ENCODE measurements at regions not wholly inside any gene's neighbourhood (a gene's known extent, or its start where the extent isn't known, plus 50 kb on each side); places are given as distances from the start of the nearest gene placed in this dataset.
A peak's percentile ranks its signal among the peaks of the same experiment; 100 is the strongest.

GRCh38 chr10:25113191-25114035, 61.4 kb upstream of the GPR158 start:
- Histone ChIP-seq H3F3A (replicated peaks; ENCODE audit: low read depth) (no peaks in the 10 kb centered on the region), H3K79me2 (replicated peaks; ENCODE audit: insufficient read depth) (no peaks in the 10 kb centered on the region), H3K4me2 (no peak overlapping the region), H3K27ac (ENCODE audit: low read depth) (no peak overlapping the region), H4K20me1 (replicated peaks; ENCODE audit: insufficient read depth) (no peaks in the 10 kb centered on the region), H3K4me1 (ENCODE audit: insufficient read depth) (peaks cover 20% of the 10 kb centered on the region), H2AFZ (peak overlapping the region; percentile 5), H3K27me3 (ENCODE audit: insufficient read depth) (no peaks in the 10 kb centered on the region), H3K36me3 (ENCODE audit: insufficient read depth) (no peaks in the 10 kb centered on the region), H3K4me3 (no peak overlapping the region), H3K9me2 (ENCODE audit: insufficient read depth) (no peaks in the 10 kb centered on the region; the same call in 1 of the 2 replicates)
- H3K9me3 Mint-ChIP-seq = no peaks in the 10 kb centered on the region
- TF ChIP-seq JUNB (IDR thresholded peaks at IDR 0.05; ENCODE audit: unreplicated experiment) = no peak
- TF ChIP-seq CTCF (conservative IDR thresholded peaks at IDR 0.05; ENCODE audit: low read depth in 2 of 2) = peak; percentile 75 to 94
- peak; percentile 99 for ATAC-seq
- H3K4me3 Mint-ChIP-seq = no peak overlapping the region; the same call in 2 of the 3 replicates
- H3K27me3 Mint-ChIP-seq (ENCODE audit: insufficient read depth, low read depth, poor library complexity) = no peaks in the 10 kb centered on the region
- H3K36me3 Mint-ChIP-seq (ENCODE audit: low read depth) = no peaks in the 10 kb centered on the region
- peak; percentile 97 for DNase-seq (ENCODE audit: low spot score)
- peaks cover 31% of the 10 kb centered on the region for H3K4me1 Mint-ChIP-seq
- no peak overlapping the region for H3K27ac Mint-ChIP-seq

- Histone ChIP-seq H3K27me3 (ENCODE audit: insufficient read depth) (no peaks in the 10 kb centered on the region), H3F3A (replicated peaks; ENCODE audit: low read depth) (no peaks in the 10 kb centered on the region), H2AFZ (no peak overlapping the region), H3K36me3 (ENCODE audit: insufficient read depth) (no peaks in the 10 kb centered on the region), H3K9me2 (ENCODE audit: insufficient read depth) (no peaks in the 10 kb centered on the region; the same call in 1 of the 2 replicates), H3K4me2 (no peak overlapping the region), H3K79me2 (replicated peaks; ENCODE audit: insufficient read depth) (no peaks in the 10 kb centered on the region), H3K27ac (ENCODE audit: low read depth) (no peak overlapping the region), H4K20me1 (replicated peaks; ENCODE audit: insufficient read depth) (no peaks in the 10 kb centered on the region), H3K4me1 (ENCODE audit: insufficient read depth) (peaks cover 14% of the 10 kb centered on the region), H3K4me3 (no peak overlapping the region)
- ATAC-seq (no peak), DNase-seq (ENCODE audit: low spot score) (no peak)
- no peaks in the 10 kb centered on the region for H3K27me3 Mint-ChIP-seq (ENCODE audit: insufficient read depth, low read depth, poor library complexity)
- no peak overlapping the region for H3K4me3 Mint-ChIP-seq
- H3K36me3 Mint-ChIP-seq (ENCODE audit: low read depth) = no peaks in the 10 kb centered on the region
- peaks cover 25% of the 10 kb centered on the region for H3K4me1 Mint-ChIP-seq
- TF ChIP-seq POLR2AphosphoS5 (IDR thresholded peaks at IDR 0.05; ENCODE audit: low read depth) (no peak), EZH2 (IDR thresholded peaks at IDR 0.05; ENCODE audit: low read depth, unreplicated experiment) (no peak), ZNF114 (CRISPR knock-in tag; IDR thresholded peaks at IDR 0.05) (no peak), STAT1 (IDR thresholded peaks at IDR 0.05; ENCODE audit: unreplicated experiment) (no peak), ETS1 (IDR thresholded peaks at IDR 0.05) (no peak)
- no peak overlapping the region for H3K27ac Mint-ChIP-seq
- no peaks in the 10 kb centered on the region for H3K9me3 Mint-ChIP-seq
These were observed 60.8 kb upstream of the GPR158 start for GRCh38 chr10:25114036-25114411.
